ENCODE measurements at regions not wholly inside any gene's neighbourhood (a gene's known extent, or its start where the extent isn't known, plus 50 kb on each side); places are given as distances from the start of the nearest gene placed in this dataset.
"Not testable (repeated sequence)": the region's sequence is repeated elsewhere in the genome, so short reads cannot be mapped to it uniquely, and the experiment has no call there.

- DNase-seq (ENCODE audit: low read depth) = no peak
Measured at GRCh38 chr6:112934433-112935327, 587.5 kb downstream of the RFPL4B start.

GRCh38 chr6:112935402-112936078 is 588.4 kb downstream of the RFPL4B start:
- no peak for DNase-seq (ENCODE audit: low read depth)

- DNase-seq (ENCODE audit: low read depth) = no peak
Measured at GRCh38 chr6:112936079-112936472, 588.9 kb downstream of the RFPL4B start.

DNA sequence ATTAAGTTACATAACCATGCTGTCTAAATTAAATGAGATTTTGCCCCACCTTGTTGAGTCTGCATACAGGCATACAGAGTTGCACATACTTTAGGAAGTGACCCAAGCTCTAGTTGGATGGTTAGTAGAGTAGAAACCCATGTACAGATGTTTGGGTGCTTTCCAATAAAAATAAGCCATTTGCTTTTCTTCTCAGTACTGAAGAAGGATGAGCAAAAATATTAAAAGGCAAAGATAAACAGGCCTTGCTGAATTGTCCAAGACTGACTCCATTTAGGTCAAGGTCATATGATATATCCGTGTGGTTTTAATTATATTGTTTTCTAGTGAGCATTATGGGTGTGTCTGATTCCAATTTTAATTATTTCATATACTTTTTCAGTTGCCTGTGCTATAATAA is 589.4 kb downstream of the RFPL4B start:
- DNase-seq (ENCODE audit: low read depth) = no peak

DNA sequence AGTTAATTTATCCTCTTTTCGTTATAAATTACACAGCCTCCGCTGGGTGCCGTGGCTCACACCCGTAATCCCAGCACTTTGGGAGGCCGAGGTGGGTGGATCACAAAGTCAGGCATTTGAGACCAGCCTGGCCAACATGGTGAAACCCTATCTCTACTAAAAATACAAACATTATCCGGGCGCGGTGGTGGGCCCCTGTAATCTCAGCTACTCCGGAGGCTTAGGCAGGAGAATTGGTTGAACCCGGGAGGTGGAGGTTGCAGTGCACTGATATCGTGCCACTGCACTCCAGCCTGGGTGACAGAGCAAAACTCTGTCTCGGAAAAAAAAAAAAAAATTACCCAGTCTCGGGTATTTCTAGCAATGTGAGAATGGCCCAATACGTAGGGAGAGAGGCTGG is 590.6 kb downstream of the RFPL4B start:
- not testable (repeated sequence) for DNase-seq (ENCODE audit: low read depth)

DNA sequence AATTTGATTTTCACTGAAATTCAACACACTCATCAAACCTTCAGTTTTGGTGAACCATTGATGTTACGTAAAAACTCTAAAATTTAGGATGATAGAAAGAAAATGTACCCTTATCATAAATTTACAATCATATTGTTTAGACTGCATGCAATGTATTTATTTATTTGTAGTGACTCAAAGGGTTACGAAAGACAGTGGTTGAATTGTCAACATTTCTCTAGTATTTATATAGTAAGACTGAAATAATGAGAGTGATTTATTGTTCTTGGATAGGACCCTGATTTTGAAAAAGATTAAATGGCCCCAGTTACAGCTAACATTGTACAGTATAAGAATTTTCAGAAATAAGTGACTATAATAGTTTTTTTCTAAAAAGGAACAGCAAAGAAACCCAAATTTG is 591.5 kb downstream of the RFPL4B start:
- DNase-seq (ENCODE audit: low read depth) = no peak

DNA sequence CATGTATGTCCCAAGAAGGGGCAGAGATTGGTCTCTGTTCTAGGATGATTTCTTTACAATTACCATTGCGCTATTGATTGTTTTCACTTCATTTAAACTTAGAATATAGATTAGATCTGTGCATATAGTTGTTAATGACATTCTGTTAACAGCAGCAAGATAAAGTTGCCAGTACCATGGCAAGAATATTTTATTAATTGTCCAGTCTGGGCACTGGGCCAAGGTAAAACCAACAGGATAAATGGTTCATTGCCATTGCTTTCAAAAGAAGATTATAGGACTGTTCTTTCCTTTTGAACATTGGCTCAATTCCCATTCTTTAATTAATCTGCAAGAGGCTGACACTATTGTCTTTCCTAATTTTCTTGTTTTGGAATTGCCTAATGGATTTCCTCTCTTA is 592.4 kb downstream of the RFPL4B start:
- DNase-seq (ENCODE audit: low read depth) = no peak

GRCh38 chr6:112941613-112942012 is 594.5 kb downstream of the RFPL4B start:
- DNase-seq (ENCODE audit: low read depth) = no peak

DNA sequence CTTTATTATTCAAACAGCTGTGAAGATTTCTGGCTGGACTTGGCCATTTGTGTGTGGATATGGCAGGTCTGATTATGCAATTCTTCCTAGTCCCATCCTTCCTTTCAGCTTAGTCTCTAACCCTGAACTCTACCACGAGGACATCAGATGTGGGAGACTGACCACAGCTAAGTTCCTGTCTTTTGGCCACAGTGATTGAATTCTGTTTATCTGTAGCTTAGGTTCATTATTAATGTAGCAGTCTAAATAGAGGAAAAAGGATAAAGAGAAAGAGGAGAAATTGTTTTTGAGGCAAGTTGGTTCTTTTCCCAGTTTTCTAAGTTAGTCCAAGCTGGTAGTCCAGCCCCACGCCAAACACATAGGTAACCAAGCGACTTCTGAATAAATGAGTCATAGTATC is 598.9 kb downstream of the RFPL4B start:
- DNase-seq (ENCODE audit: low read depth) = no peak

DNA sequence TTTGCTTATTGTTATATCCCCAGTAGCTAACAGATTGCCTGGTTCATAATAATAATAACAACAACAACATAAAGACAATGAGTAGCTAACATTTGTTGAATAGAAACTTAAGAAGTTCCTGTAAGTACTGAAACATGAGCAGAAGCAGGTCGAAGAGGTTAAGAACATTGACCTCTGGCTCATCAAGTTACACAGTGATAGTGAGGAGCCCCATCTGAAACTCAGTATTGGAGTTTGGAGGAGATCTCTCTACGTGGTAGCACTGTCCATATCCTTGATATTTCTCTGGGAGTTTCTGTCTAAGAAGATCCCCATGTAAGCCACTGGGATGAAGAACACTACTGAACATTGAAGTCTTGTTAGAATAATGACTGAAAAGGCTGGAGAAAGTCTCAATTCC is 600.4 kb downstream of the RFPL4B start:
- no peak for DNase-seq (ENCODE audit: low read depth)

- DNase-seq (ENCODE audit: low read depth) = no peak
Measured at GRCh38 chr6:112951829-112952228, 604.7 kb downstream of the RFPL4B start.

- DNase-seq (ENCODE audit: low read depth) = not testable (repeated sequence)
Measured at GRCh38 chr6:112955743-112956142, 608.6 kb downstream of the RFPL4B start.

DNA sequence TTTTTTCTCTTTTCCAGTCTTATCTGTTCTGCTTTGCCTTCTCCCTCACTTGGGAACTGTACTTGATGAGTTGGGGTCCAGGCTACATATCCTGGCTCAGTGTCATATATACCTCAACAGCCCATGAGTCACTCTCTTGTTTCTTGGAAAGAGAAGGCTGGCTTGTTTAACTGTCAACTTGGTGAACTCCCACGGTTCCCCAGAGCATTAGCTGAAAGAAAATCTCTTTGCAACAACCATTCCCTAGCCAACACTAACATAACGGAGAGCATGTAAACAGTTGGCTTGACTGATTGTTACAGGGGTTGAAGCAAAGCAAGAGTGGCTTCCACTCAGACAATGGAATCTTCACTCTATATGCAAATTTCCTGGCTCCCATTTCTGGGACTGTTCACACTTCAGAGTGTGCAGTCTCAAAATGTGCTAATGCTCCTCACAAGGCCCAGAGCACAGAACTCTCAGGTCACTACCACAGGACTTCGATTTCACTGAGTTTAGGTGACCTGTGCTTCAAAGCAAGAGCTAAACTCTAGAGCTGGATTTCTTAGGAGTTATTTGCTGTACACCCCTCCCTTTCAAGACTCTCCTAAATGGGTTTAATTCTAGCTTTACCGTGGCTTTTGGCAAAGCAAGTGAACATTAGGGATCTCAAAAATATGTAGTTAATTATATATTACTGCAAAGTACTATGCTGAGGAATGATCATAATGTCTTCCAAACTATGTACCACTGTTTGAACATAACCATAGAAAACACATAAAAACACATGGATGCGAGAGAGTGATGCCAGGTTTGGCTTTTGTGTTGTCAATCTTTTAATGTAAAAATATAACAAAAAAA is 609.8 kb downstream of the RFPL4B start:
- no peak for DNase-seq (ENCODE audit: low read depth)

DNA sequence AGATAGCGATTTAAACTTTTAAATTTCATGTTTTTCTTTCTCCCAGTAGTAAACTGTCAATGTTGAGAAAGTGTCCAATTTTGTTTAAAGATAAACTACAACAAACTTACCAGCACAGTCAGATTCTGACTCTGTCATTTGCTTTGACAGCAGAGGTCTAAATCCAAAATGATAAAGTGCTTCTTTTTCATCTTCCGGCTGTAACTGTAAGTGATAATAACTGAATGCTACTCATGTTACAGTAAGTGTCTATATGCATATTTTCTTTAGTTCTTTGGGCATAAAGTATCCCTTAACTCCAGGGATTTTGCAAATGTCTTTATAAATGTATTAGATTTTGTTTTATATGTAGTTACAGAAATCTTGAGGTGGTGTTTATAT is 610.4 kb downstream of the RFPL4B start:
- no peak for DNase-seq (ENCODE audit: low read depth)

- DNase-seq (ENCODE audit: low read depth) = not testable (repeated sequence)
Measured at GRCh38 chr6:112960130-112960529, 613.0 kb downstream of the RFPL4B start.

DNA sequence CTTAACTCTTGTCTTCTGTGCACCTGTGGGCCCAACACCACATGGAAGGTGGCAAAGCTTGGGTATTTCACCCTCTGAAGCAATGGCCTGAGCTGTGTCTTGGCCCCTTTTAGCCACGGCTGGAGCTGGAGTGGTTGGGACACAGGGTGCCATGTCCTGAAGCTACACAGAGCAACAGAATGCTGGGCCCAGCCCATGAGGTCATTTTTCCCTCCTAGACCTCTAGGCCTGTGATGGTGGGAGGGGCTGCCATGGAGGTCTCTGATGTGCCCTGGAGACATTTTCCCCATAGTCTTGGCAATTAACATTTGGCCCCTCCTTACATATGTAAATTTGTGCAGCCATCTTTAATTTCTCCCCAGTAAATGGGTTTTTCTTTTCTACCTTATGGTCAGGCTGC is 620.8 kb downstream of the RFPL4B start:
- no peak for DNase-seq (ENCODE audit: low read depth)

GRCh38 chr6:112971651-112972050 is 624.5 kb downstream of the RFPL4B start:
- DNase-seq (ENCODE audit: low read depth) = no peak

DNA sequence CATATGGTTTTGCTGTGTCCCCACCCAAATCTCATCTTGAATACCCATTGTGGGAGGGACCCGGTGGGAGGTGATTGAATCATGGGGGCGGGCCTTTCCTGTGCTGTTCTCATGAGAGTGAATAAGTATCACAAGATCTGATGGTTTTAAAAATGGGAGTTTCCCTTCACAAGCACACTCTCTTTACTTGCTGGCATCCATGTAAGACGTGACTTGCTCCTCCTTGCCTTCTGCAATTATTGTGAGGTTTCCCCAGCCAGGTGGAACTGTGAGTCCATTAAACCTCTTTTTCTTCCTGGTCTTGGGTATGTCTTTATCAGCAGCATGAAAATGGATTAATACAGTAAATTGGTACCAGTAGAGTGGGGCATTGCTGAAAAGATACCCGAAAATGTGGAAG is 627.8 kb downstream of the RFPL4B start:
- not testable (repeated sequence) for DNase-seq (ENCODE audit: low read depth)

DNA sequence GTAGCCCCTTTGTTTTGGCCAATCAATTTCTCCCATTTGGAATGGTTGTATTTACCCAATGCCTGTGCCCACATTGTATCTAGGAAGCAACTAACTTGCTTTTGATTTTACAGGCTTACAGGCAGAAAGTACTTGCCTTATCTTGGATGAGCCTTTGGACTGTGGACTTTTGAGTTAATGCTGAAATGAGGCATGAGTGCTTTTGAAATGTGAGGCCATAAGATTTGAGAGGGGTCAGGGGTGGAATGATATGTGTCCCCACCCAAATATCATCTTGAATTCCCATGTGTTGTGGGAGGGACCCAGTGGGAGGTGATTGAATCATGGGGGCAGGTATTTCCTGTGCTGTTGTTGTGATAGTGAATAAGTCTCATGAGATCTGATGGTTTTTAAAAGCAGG is 629.4 kb downstream of the RFPL4B start:
- not testable (repeated sequence) for DNase-seq (ENCODE audit: low read depth)

GRCh38 chr6:112979830-112980229 is 632.7 kb downstream of the RFPL4B start:
- no peak for DNase-seq (ENCODE audit: low read depth)

DNA sequence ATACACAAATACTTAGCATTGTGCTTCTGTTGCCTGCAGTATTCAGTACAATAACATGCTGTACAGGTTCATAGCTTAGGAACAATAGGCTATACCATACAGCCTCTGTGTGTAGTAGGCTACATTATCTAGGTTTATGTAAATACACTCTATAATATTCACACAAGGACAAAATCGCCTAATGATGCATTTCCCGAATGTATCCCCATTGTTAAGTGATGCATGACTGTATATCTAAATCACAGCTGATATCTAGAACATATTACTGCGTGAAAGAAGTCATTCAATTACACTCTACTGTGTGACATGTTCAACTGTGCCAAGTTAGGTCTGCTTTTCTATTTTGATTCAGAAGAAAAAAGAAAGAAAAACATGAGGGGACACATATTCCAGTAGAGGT is 633.5 kb downstream of the RFPL4B start:
- DNase-seq (ENCODE audit: low read depth) = no peak

GRCh38 chr6:112983713-112984261 is 636.7 kb downstream of the RFPL4B start:
- no peak for DNase-seq (ENCODE audit: low read depth)
